ENCODE measurements at regions not wholly inside any gene's neighbourhood (a gene's known extent, or its start where the extent isn't known, plus 50 kb on each side); places are given as distances from the start of the nearest gene placed in this dataset.

DNA sequence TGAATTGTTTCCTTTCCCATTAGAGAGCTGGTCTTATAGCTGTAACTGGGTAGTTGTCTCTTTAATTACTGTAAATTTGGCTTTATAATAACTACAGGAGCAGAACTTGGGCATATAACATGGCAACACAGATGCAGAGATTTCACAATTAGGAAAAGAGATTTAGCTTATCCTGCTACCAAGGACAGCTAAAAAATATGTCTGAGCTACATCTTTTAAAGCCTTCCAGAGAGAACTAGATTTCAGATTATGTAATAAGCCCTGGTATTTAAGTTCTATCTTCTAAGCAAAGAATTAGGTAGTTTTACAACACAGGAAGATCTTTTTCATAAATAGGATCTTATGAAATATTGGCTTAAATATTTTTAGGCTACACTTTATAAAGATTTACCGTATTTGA, 313.8 kb downstream of the S1PR1 start:
- DNase-seq (ENCODE audit: low read depth, low spot score), result no peak
- ChIA-PET POLR2A (no interaction called here), CTCF (no interaction called here)
- H3K4me3 ChIP-seq (ENCODE audit: low read depth, low read length), result no peak overlapping the region
- TF ChIP-seq, protein P1, sequence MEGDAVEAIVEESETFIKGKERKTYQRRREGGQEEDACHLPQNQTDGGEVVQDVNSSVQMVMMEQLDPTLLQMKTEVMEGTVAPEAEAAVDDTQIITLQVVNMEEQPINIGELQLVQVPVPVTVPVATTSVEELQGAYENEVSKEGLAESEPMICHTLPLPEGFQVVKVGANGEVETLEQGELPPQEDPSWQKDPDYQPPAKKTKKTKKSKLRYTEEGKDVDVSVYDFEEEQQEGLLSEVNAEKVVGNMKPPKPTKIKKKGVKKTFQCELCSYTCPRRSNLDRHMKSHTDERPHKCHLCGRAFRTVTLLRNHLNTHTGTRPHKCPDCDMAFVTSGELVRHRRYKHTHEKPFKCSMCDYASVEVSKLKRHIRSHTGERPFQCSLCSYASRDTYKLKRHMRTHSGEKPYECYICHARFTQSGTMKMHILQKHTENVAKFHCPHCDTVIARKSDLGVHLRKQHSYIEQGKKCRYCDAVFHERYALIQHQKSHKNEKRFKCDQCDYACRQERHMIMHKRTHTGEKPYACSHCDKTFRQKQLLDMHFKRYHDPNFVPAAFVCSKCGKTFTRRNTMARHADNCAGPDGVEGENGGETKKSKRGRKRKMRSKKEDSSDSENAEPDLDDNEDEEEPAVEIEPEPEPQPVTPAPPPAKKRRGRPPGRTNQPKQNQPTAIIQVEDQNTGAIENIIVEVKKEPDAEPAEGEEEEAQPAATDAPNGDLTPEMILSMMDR (IDR thresholded peaks at IDR 0.05; ENCODE audit: insufficient read depth, low read length, missing control alignments), result no peak

DNA sequence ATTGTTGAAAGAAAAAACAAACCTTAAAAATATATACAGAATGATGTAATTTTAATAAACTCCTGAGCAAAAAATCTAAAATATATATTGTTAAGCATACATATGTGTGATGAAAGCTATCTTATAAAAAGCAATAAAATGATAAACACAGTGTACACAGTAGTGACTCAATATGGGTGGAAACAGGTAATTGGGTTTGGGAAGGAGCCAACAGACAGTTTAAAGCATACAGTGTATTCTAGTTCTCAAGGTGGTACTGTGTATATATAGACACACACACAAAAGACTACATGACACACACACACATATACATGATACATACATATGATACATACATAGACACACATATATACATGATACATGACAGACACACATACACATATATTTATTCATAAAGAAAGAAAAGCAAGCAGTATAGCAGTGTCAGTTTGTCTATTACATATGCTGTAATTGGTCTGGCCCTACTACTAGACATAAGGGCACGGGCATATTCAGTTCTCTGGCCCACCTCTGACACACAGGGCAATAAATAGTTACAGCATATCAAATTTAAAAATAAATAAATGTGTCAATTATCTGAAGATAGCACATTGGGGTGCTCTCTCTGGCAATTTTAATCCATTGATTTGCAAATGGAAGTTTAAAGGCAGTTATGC, 330.2 kb downstream of the S1PR1 start:
- ChIA-PET POLR2A (no interaction called here), CTCF (interaction anchor here (1.4 to 2.1 kb wide), 4 partner anchors 12 to 258 kb away, joined by 5 to 18 read pairs (median 6); no protein-coding TSS in a partner anchor)
- no peak overlapping the region for H3K4me3 ChIP-seq (ENCODE audit: low read depth, low read length)
- TF ChIP-seq, protein P1 (IDR thresholded peaks at IDR 0.05; ENCODE audit: insufficient read depth, low read length, missing control alignments), result no peak
- no peak for DNase-seq (ENCODE audit: low read depth, low spot score)

DNA sequence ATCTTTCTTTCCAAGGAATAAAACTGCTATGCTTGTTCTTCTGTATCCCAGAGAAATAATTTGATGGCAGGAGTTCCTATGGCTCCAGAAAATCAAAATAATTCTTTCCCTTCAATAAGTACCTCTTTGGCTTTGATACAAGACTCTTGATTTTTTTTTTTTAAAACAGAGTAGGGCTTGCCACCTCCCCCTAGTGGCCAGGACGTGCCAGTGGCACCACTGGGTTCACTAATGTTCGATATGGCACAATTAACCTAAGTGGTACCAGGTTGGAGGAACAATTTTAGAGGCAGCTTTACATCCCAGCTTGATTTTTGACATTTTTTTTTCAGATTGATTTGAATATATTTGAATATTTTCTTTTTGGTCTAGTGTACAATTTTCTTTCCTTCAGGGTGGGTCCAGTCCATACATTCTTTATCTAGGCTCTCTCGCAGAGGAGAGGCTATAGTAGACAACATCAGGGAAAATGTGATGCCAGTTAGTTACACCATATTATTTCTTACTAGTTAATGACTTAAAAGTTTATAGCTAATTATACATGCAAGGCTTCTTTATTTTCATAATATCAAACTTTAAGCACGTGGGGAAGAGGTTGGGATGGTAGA, 330.9 kb downstream of the S1PR1 start:
- CTCF ChIA-PET, result interaction anchor here (1.0 to 2.1 kb wide), 6 partner anchors 12 to 258 kb away, joined by 3 to 18 read pairs (median 5); no protein-coding TSS in a partner anchor
- POLR2A ChIA-PET, result no interaction called here

DNA sequence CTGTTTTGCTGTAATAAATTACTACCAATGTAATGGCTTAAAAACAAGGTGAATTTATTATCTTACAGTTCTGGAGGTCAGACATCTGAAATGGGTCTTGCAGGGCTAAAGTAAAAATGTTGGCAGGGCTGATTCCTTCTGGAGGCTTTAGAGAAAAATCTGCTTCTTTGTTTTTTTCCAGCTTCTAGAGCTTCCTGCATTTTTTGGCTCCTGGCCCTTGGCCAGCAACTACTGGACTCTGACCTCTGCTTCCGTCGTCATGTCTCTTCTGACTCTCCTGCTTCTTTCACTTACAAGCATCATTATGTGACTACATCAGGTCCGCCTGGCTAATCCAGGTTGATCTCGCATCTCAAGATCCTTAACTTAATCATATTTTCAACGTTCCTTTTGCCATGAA, 350.9 kb downstream of the S1PR1 start:
- ChIA-PET CTCF (no interaction called here), POLR2A (no interaction called here)
- TF ChIP-seq, protein P1 (IDR thresholded peaks at IDR 0.05; ENCODE audit: insufficient read depth, low read length, missing control alignments), result no peak
- H3K4me3 ChIP-seq (ENCODE audit: low read depth, low read length), result no peak overlapping the region
- DNase-seq (ENCODE audit: low read depth, low spot score), result no peak

More for the DNA sequence above, 330.9 kb downstream of the S1PR1 start:
- DNase-seq (ENCODE audit: low read depth, low spot score), result no peak
- no peak overlapping the region for H3K4me3 ChIP-seq (ENCODE audit: low read depth, low read length)
- TF ChIP-seq, protein P1 (IDR thresholded peaks at IDR 0.05; ENCODE audit: insufficient read depth, low read length, missing control alignments), result peak; percentile 79

DNA sequence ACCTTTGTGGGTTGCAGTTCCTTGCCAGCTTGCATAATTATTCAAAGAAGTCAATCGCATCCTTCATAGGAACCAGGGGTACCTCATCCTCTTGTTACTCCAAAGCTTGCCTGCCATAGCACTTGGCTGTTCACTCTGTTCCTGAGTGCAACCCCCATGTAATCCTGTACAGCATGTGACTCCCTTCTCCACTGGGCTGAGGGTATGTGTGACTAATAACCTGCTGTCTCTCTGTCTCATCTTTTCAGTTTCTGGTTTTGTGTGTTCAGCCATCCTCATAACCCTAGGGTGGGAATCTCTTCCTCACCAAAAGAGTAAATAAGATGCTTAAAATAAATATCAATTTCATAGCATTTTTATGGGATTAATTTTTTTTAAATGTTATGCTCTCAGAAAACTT, 351.9 kb downstream of the S1PR1 start:
- TF ChIP-seq, protein P1 (IDR thresholded peaks at IDR 0.05; ENCODE audit: insufficient read depth, low read length, missing control alignments), result no peak
- ChIA-PET CTCF (no interaction called here), POLR2A (no interaction called here)

DNA sequence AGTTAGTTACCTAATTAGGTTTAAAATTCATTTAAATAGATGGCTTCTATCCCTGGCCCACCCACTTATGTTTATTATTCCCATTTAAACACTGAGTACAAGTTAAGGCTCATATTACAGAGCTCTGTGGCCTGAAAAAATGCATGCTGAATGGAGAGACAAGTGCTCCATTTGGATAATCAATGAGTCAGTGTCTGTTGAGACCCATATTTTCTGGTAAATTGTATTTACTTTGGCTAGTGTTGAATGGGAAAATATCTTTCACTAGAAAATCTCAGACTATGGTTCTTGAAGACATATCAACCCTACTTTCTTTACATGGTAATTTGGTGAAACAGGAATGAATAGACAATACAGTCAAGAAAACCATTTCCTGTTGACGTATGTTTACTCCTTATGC, 356.0 kb downstream of the S1PR1 start:
- TF ChIP-seq, protein P1 (IDR thresholded peaks at IDR 0.05; ENCODE audit: insufficient read depth, low read length, missing control alignments), result no peak
- CTCF ChIA-PET, result no interaction called here
- H3K4me3 ChIP-seq (ENCODE audit: low read depth, low read length), result no peak overlapping the region
- DNase-seq (ENCODE audit: low read depth, low spot score), result no peak
- POLR2A ChIA-PET, result no interaction called here

More for the DNA sequence above, 351.9 kb downstream of the S1PR1 start:
- no peak for DNase-seq (ENCODE audit: low read depth, low spot score)
- H3K4me3 ChIP-seq (ENCODE audit: low read depth, low read length), result no peak overlapping the region
